Endothelial cell of umbilical vein (primary cell): ENCODE measurements at regions not wholly inside any gene's neighbourhood (a gene's known extent, or its start where the extent isn't known, plus 50 kb on each side); places are given as distances from the start of the nearest gene placed in this dataset.

Experiments
- BruUV-seq: library from RNA; stranded (reverse); fragments of 400-500 nt; replicated peaks from 2 replicates; lab custom pipeline; 2021; lab: Mats Ljungman, UMichigan
- CTCF ChIA-PET: fragments of 300-600, 350-600 bp; sonication (Branson Sonifier 250); formaldehyde crosslinking; loops from one replicate; lab custom pipeline; 2021; ENCODE audit warnings: antibody characterized with exemption, inconsistent platforms; lab: Charles Lee
- POLR2A ChIA-PET: fragments of 300-600, 350-600 bp; sonication (Branson Sonifier 250); formaldehyde crosslinking; loops from one replicate; lab custom pipeline; 2021; ENCODE audit warnings: antibody characterized with exemption, inconsistent platforms; lab: Charles Lee
- DNase-seq: peaks from one replicate; pipeline ENCODE4 v3.0.0-alpha.2; 2011; ENCODE audit warnings: low read depth, low spot score
- FAIRE-seq: peaks from 2 replicates; lab custom pipeline; 2011; peaks lifted over from hg19 to GRCh38; lab: Jason Lieb, UNC
- H2AFZ ChIP-seq: 2 replicates; pipeline ENCODE4 v1.6.0; 2012; ENCODE audit warnings: low read depth, low read length, control low read depth, inconsistent platforms
- H3K27ac ChIP-seq: 2 replicates; pipeline ENCODE4 v1.5.1; 2011; ENCODE audit warnings: low read depth, mild to moderate bottlenecking, control low read depth, low read length, moderate library complexity; ENCODE audit not compliant: insufficient read depth
- H3K27me3 ChIP-seq, 2 experiments: 2 replicates each; pipeline versions ENCODE4 v1.6.0 to v1.6.1; 2011; ENCODE audit warnings: low read length in 2 of 2, mixed read lengths in 1 of 2; ENCODE audit not compliant: control insufficient read depth in 2 of 2, insufficient read depth in 2 of 2
- H3K36me3 ChIP-seq, 2 experiments: 2 replicates in 1 of 2; 3 replicates in 1 of 2; pipeline ENCODE4 v1.5.1; 2011; ENCODE audit warnings: low read length in 2 of 2, mild to moderate bottlenecking in 1 of 2, moderate library complexity in 1 of 2; ENCODE audit not compliant: control insufficient read depth in 2 of 2, insufficient read depth in 2 of 2; ENCODE audit errors: extremely low read depth in 1 of 2
- H3K4me1 ChIP-seq: 3 replicates; pipeline ENCODE4 v1.5.1; 2011; ENCODE audit warnings: mild to moderate bottlenecking, low read length; ENCODE audit not compliant: control insufficient read depth, insufficient read depth; ENCODE audit errors: extremely low read depth
- H3K4me2 ChIP-seq: 2 replicates; pipeline ENCODE4 v1.6.1; 2011; ENCODE audit warnings: low read length, control low read depth, mixed read lengths; ENCODE audit not compliant: insufficient read depth
- H3K4me3 ChIP-seq, 3 experiments: fragments of 200-600 bp in 1 of 3; sonication (generic), shearing (Covaris generic) in 1 of 3; replicated peaks in 1 of 3; 2 replicates each; pipeline ENCODE4 v1.5.1; 2011 to 2016; ENCODE audit warnings: control low read depth in 3 of 3, low read length in 3 of 3, mild to moderate bottlenecking in 2 of 3, inconsistent platforms in 1 of 3, low read depth in 1 of 3, moderate library complexity in 1 of 3; ENCODE audit not compliant: insufficient read depth in 1 of 3
- H3K79me2 ChIP-seq: 2 replicates; pipeline ENCODE4 v1.6.0; 2012; ENCODE audit warnings: low read length, inconsistent platforms; ENCODE audit not compliant: control insufficient read depth, insufficient read depth
- H3K9ac ChIP-seq: replicated peaks from 2 replicates; pipeline ENCODE3; 2011; ENCODE audit warnings: low read length, control low read depth; ENCODE audit not compliant: insufficient read depth; ENCODE audit errors: extremely low read depth
- H3K9me1 ChIP-seq: replicated peaks from 3 replicates; pipeline ENCODE4 v1.6.0; 2011; ENCODE audit warnings: mild to moderate bottlenecking, low read length; ENCODE audit not compliant: control insufficient read depth, insufficient read depth; ENCODE audit errors: extremely low read depth
- H3K9me3 ChIP-seq: replicated peaks from 2 replicates; pipeline ENCODE4 v1.5.1; 2012; ENCODE audit warnings: low read length, inconsistent platforms; ENCODE audit not compliant: control insufficient read depth, insufficient read depth
- H4K20me1 ChIP-seq: replicated peaks from 2 replicates; pipeline ENCODE3; 2011; ENCODE audit warnings: mild to moderate bottlenecking, low read length; ENCODE audit not compliant: control insufficient read depth, insufficient read depth; ENCODE audit errors: extremely low read depth
- EZH2 ChIP-seq: IDR thresholded peaks from 2 replicates; pipeline ENCODE4 v1.6.1; 2012; ENCODE audit warnings: borderline replicate concordance, low read depth, mild to moderate bottlenecking, moderate library complexity, low read length, inconsistent platforms; ENCODE audit not compliant: severe bottlenecking
- FOS ChIP-seq: IDR thresholded peaks from 2 replicates; pipeline ENCODE4 v1.6.1; 2011; ENCODE audit warnings: mild to moderate bottlenecking, low read length, moderate library complexity, borderline replicate concordance; ENCODE audit not compliant: insufficient read depth
- GATA2 ChIP-seq: IDR thresholded peaks from 2 replicates; pipeline ENCODE4 v1.7.0; 2011; ENCODE audit warnings: low read depth, mild to moderate bottlenecking, moderate library complexity, mixed read lengths, low read length; ENCODE audit not compliant: insufficient read length, insufficient read depth
- JUN ChIP-seq: IDR thresholded peaks from 2 replicates; pipeline ENCODE4 v1.6.1; 2011; ENCODE audit warnings: borderline replicate concordance, low read depth; ENCODE audit not compliant: insufficient read length, insufficient read depth
- MYC ChIP-seq: IDR thresholded peaks from one replicate; pipeline ENCODE4 v1.6.1; 2011; ENCODE audit warnings: mild to moderate bottlenecking, low read depth, low read length
- POLR2A ChIP-seq: IDR thresholded peaks from 2 replicates; pipeline ENCODE4 v1.6.1; 2012; ENCODE audit warnings: low read depth, mild to moderate bottlenecking, control low read depth, low read length
- POLR2AphosphoS5 ChIP-seq: IDR thresholded peaks from 2 replicates; pipeline ENCODE4 v1.6.1; 2012; ENCODE audit warnings: low read depth, mild to moderate bottlenecking, control low read depth, low read length, moderate library complexity; ENCODE audit not compliant: insufficient read depth
- dilution Hi-C: fragments of 300-500 bp; cut with MboI; formaldehyde crosslinking; loops from one replicate; pipeline ENCODE4 v1.15.0; 2019; ENCODE audit warnings: low sequenced_read_pairs; ENCODE audit not compliant: extremely low pct_ligation_motif_present
- intact Hi-C: fragments of 100-400 bp; cut with micrococcal nuclease; formaldehyde crosslinking; loops from one replicate; pipeline ENCODE4 v1.10.0; 2022
- TF ChIP-seq, protein P1 (sequence below), 2 donors: IDR thresholded peaks; 1 replicate in 1 of 2; 2 replicates in 1 of 2; pipeline ENCODE4 v1.5.1; 2011; ENCODE audit warnings: low read length in 2 of 2, mild to moderate bottlenecking in 2 of 2, moderate library complexity in 2 of 2, control low read depth in 1 of 2, inconsistent platforms in 1 of 2, low read depth in 1 of 2; ENCODE audit not compliant: insufficient read depth in 1 of 2; ENCODE audit errors: extremely low read depth in 1 of 2
- TF ChIP-seq, protein P2 (sequence below): IDR thresholded peaks from 2 replicates; pipeline ENCODE4 v1.6.1; 2011; ENCODE audit not compliant: insufficient read depth, insufficient read length

DNA sequence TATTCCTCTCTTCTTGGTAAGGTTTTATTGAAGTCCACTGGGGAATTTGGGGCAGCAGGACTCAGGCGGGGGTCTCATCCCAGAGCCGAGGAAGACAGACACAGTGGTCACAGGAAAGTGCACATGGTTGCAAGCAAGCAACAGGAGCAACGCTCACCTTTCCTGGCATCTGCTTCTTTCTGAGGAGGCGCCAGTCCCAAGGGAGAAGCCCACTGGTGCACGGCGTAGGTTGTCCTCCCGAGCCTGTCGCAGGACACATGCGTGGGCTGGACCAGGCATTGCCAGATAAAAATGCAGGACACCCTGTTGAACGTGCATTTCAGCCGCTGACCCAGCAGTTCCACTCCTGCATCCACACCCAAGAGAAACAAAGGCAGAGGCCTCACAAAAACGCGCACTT, 72.4 kb upstream of the OLFM1 start:
- H3K79me2 ChIP-seq, result no peaks in the 10 kb centered on the region
- no peak for DNase-seq
- H3K4me3 ChIP-seq, result no peak overlapping the region
- H3K4me2 ChIP-seq, result no peak overlapping the region
- H2AFZ ChIP-seq, result no peak overlapping the region
- CTCF ChIA-PET, result no interaction called here
- H3K9me3 ChIP-seq, result no peaks in the 10 kb centered on the region
- POLR2A ChIA-PET, result no interaction called here
- no peaks in the 10 kb centered on the region for H3K36me3 ChIP-seq
- H3K27ac ChIP-seq, result no peak overlapping the region
- H3K9me1 ChIP-seq, result no peaks in the 10 kb centered on the region
- no peaks in the 10 kb centered on the region for H4K20me1 ChIP-seq
- no peak for FAIRE-seq
- no peak overlapping the region for H3K9ac ChIP-seq
- no peaks in the 10 kb centered on the region for H3K27me3 ChIP-seq
- dilution Hi-C loops, result no loop called here
- TF ChIP-seq GATA2, result no peak
- no peak for TF ChIP-seq MYC
- TF ChIP-seq, protein P1, sequence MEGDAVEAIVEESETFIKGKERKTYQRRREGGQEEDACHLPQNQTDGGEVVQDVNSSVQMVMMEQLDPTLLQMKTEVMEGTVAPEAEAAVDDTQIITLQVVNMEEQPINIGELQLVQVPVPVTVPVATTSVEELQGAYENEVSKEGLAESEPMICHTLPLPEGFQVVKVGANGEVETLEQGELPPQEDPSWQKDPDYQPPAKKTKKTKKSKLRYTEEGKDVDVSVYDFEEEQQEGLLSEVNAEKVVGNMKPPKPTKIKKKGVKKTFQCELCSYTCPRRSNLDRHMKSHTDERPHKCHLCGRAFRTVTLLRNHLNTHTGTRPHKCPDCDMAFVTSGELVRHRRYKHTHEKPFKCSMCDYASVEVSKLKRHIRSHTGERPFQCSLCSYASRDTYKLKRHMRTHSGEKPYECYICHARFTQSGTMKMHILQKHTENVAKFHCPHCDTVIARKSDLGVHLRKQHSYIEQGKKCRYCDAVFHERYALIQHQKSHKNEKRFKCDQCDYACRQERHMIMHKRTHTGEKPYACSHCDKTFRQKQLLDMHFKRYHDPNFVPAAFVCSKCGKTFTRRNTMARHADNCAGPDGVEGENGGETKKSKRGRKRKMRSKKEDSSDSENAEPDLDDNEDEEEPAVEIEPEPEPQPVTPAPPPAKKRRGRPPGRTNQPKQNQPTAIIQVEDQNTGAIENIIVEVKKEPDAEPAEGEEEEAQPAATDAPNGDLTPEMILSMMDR (IDR thresholded peaks at IDR 0.05; ENCODE audit: extremely low read depth in 1 of 2, insufficient read depth in 1 of 2, low read depth in 1 of 2, low read length in 2 of 2), result no peak
- TF ChIP-seq POLR2A, result no peak
- TF ChIP-seq, protein P2, sequence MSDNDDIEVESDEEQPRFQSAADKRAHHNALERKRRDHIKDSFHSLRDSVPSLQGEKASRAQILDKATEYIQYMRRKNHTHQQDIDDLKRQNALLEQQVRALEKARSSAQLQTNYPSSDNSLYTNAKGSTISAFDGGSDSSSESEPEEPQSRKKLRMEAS, result no peak
- TF ChIP-seq EZH2, result no peak
- no peak for TF ChIP-seq POLR2AphosphoS5
- TF ChIP-seq FOS, result no peak
- TF ChIP-seq JUN, result no peak
- intact Hi-C loops, result no loop called here
- no TSS peak for BruUV-seq
- no peaks in the 10 kb centered on the region for H3K4me1 ChIP-seq
